HEK293 (cell line): ENCODE measurements at regions not wholly inside any gene's neighbourhood (a gene's known extent, or its start where the extent isn't known, plus 50 kb on each side); places are given as distances from the start of the nearest gene placed in this dataset.

Source experiments
- RBAK ChIP-seq: fragments of 450-650 bp; formaldehyde crosslinking; IDR thresholded peaks from 2 replicates; pipeline ENCODE4 v1.5.1; 2016; ENCODE audit warnings: missing biosample characterization, missing genetic modification characterization
- SP2 ChIP-seq: fragments of 450-650 bp; formaldehyde crosslinking; IDR thresholded peaks from 2 replicates; pipeline ENCODE4 v1.5.1; 2016; ENCODE audit warnings: missing biosample characterization, missing genetic modification characterization
- ZBTB7A ChIP-seq: fragments of 450-650 bp; formaldehyde crosslinking; IDR thresholded peaks from 2 replicates; pipeline ENCODE4 v1.5.1; 2016; ENCODE audit warnings: low read depth, missing biosample characterization, missing genetic modification characterization
- ZFHX2 ChIP-seq: fragments of 450-650 bp; formaldehyde crosslinking; conservative IDR thresholded peaks from 2 replicates; pipeline ENCODE4 v1.5.1; 2016; ENCODE audit warnings: missing biosample characterization, missing genetic modification characterization
- ZNF140 ChIP-seq: fragments of 450-650 bp; formaldehyde crosslinking; IDR thresholded peaks from 2 replicates; pipeline ENCODE4 v1.5.1; 2016; ENCODE audit warnings: missing biosample characterization, missing genetic modification characterization
- ZNF274 ChIP-seq, 2 experiments: fragments of 200-500 bp in 1 of 2; fragments of 450-650 bp in 1 of 2; sonication (Bioruptor generic) in 1 of 2; formaldehyde crosslinking in 1 of 2; IDR thresholded peaks; 2 replicates each; pipeline versions ENCODE4 v1.5.1 to v1.6.1; 2014 to 2016; ENCODE audit warnings: borderline replicate concordance in 1 of 2, inconsistent platforms in 1 of 2, low read length in 1 of 2, missing biosample characterization in 1 of 2, missing genetic modification characterization in 1 of 2
- TF ChIP-seq, protein P1 (sequence below): fragments of 450-650 bp; formaldehyde crosslinking; IDR thresholded peaks from 2 replicates; pipeline ENCODE4 v1.5.1; 2016; ENCODE audit warnings: missing biosample characterization, missing genetic modification characterization
- TF ChIP-seq, protein P2 (sequence below): fragments of 450-650 bp; formaldehyde crosslinking; IDR thresholded peaks from 2 replicates; pipeline ENCODE4 v1.5.1; 2016; ENCODE audit warnings: missing biosample characterization, missing genetic modification characterization

DNA sequence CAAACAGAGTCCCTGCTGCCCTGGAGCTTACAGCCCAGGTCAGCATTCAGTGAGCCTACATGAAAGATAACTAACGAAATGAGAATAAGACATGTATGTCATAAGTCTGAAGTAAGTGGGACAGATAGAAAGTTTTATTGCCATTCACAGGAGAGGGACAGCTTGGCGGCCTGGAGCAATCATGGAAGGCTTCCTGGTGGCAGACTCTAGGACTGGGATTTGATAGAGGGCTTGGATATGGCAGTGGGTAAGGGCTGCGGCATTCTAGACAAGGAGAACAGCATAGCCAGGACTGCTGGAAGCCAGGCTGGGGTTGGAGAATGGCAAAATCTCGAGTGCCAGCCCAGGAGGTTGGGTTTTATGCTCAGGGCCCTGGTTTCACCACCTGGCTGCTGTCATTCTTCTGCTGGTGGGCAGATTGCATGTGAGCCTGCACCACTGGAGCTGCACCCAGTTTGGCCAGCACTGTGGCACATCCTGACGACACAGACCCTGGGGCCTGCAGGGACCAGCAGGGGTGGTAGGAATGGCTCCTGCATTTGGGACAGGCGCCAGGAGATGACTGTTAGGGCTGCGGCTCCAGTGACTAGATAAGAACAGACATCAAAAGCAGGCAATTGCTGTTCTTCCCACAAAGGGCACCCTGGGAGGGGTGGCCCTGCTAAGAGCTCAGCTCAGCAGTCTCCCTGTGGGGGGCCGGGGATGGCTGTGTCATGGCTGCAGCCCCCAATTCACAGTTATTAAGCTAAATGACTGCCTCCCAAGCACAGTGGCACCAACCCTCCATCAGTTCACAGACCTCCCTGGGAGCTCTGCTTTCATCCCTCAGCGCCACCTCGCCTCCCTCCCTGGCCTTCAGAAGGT, 161.1 kb downstream of the RPS24 start:
- TF ChIP-seq ZNF274 (IDR thresholded peaks at IDR 0.05; ENCODE audit: low read length), result no peak
- TF ChIP-seq ZNF274 (tag by site-specific recombination; IDR thresholded peaks at IDR 0.05; ENCODE audit: borderline replicate concordance), result no peak
- TF ChIP-seq, protein P1, sequence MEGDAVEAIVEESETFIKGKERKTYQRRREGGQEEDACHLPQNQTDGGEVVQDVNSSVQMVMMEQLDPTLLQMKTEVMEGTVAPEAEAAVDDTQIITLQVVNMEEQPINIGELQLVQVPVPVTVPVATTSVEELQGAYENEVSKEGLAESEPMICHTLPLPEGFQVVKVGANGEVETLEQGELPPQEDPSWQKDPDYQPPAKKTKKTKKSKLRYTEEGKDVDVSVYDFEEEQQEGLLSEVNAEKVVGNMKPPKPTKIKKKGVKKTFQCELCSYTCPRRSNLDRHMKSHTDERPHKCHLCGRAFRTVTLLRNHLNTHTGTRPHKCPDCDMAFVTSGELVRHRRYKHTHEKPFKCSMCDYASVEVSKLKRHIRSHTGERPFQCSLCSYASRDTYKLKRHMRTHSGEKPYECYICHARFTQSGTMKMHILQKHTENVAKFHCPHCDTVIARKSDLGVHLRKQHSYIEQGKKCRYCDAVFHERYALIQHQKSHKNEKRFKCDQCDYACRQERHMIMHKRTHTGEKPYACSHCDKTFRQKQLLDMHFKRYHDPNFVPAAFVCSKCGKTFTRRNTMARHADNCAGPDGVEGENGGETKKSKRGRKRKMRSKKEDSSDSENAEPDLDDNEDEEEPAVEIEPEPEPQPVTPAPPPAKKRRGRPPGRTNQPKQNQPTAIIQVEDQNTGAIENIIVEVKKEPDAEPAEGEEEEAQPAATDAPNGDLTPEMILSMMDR (tag by site-specific recombination), result no peak
- no peak for TF ChIP-seq ZFHX2 (tag by site-specific recombination)
- no peak for TF ChIP-seq RBAK (tag by site-specific recombination)
- no peak for TF ChIP-seq ZBTB7A (tag by site-specific recombination)
- no peak for TF ChIP-seq ZNF140 (tag by site-specific recombination)
- TF ChIP-seq, protein P2, sequence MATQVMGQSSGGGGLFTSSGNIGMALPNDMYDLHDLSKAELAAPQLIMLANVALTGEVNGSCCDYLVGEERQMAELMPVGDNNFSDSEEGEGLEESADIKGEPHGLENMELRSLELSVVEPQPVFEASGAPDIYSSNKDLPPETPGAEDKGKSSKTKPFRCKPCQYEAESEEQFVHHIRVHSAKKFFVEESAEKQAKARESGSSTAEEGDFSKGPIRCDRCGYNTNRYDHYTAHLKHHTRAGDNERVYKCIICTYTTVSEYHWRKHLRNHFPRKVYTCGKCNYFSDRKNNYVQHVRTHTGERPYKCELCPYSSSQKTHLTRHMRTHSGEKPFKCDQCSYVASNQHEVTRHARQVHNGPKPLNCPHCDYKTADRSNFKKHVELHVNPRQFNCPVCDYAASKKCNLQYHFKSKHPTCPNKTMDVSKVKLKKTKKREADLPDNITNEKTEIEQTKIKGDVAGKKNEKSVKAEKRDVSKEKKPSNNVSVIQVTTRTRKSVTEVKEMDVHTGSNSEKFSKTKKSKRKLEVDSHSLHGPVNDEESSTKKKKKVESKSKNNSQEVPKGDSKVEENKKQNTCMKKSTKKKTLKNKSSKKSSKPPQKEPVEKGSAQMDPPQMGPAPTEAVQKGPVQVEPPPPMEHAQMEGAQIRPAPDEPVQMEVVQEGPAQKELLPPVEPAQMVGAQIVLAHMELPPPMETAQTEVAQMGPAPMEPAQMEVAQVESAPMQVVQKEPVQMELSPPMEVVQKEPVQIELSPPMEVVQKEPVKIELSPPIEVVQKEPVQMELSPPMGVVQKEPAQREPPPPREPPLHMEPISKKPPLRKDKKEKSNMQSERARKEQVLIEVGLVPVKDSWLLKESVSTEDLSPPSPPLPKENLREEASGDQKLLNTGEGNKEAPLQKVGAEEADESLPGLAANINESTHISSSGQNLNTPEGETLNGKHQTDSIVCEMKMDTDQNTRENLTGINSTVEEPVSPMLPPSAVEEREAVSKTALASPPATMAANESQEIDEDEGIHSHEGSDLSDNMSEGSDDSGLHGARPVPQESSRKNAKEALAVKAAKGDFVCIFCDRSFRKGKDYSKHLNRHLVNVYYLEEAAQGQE (tag by site-specific recombination), result no peak
- no peak for TF ChIP-seq SP2 (tag by site-specific recombination)
